ENCODE measurements at regions not wholly inside any gene's neighbourhood (a gene's known extent, or its start where the extent isn't known, plus 50 kb on each side); places are given as distances from the start of the nearest gene placed in this dataset.

DNA sequence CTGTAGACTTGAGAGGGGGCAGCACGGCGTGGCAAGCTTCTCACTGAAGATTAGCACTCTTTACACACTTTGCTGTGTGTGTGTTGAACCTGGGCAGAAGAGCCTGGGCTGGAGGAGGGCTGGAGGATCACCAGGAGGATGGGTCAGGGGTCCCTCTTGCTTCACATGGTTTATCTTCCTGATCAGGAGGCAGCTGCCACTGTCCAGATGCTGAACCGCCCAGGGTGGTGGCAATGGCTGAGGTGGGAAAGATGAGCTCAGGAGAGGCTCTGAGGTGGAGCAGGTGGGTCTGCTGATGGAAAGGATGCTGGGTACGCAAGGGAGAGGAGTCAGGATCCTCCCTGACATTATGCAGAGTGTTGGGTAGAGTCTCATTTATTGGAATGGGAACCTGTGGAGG, 191.5 kb downstream of the RAMP3 start:
- no peaks in the 10 kb centered on the region for H3K4me1 ChIP-seq
- no peaks in the 10 kb centered on the region for H3K27me3 ChIP-seq (ENCODE audit: low read depth)
- no peaks in the 10 kb centered on the region for H3K36me3 ChIP-seq
- DNase-seq = no peak
- no peak overlapping the region for H3K27ac ChIP-seq (replicated peaks)
- TF ChIP-seq, protein P1, sequence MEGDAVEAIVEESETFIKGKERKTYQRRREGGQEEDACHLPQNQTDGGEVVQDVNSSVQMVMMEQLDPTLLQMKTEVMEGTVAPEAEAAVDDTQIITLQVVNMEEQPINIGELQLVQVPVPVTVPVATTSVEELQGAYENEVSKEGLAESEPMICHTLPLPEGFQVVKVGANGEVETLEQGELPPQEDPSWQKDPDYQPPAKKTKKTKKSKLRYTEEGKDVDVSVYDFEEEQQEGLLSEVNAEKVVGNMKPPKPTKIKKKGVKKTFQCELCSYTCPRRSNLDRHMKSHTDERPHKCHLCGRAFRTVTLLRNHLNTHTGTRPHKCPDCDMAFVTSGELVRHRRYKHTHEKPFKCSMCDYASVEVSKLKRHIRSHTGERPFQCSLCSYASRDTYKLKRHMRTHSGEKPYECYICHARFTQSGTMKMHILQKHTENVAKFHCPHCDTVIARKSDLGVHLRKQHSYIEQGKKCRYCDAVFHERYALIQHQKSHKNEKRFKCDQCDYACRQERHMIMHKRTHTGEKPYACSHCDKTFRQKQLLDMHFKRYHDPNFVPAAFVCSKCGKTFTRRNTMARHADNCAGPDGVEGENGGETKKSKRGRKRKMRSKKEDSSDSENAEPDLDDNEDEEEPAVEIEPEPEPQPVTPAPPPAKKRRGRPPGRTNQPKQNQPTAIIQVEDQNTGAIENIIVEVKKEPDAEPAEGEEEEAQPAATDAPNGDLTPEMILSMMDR (IDR thresholded peaks at IDR 0.05; ENCODE audit: borderline replicate concordance) = no peak
- no peaks in the 10 kb centered on the region for H3K9me3 ChIP-seq (replicated peaks)
- no peak overlapping the region for H3K4me3 ChIP-seq
- intact Hi-C loops (cut with micrococcal nuclease) = no loop called here

DNA sequence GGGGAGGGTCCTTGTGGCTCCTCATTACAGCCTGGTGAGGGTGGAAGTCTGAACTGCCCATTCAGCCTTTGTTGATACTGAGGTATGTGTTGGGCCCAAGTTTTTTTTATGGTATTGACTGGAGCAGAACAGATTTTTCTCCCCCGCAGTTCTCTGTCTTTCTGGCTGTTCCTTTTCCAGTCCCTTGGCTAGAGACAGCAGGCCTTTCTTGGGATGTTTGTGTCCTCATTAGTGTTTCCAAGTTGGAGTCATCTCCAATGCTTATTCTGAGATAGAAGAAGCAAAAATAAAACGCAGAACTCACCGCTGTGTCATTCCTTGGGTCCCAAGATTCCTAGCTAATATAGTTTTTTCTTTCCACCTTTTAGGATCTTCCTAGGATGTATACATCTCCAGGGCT, 193.3 kb downstream of the RAMP3 start:
- Histone ChIP-seq H3K36me3 (no peaks in the 10 kb centered on the region), H3K27me3 (ENCODE audit: low read depth) (no peaks in the 10 kb centered on the region), H3K27ac (replicated peaks) (no peak overlapping the region), H3K4me3 (no peak overlapping the region), H3K9me3 (replicated peaks) (no peaks in the 10 kb centered on the region), H3K4me1 (no peaks in the 10 kb centered on the region)
- TF ChIP-seq, protein P1 (IDR thresholded peaks at IDR 0.05; ENCODE audit: borderline replicate concordance) = no peak
- no peak for DNase-seq
- intact Hi-C loops (cut with micrococcal nuclease) = no loop called here

DNA sequence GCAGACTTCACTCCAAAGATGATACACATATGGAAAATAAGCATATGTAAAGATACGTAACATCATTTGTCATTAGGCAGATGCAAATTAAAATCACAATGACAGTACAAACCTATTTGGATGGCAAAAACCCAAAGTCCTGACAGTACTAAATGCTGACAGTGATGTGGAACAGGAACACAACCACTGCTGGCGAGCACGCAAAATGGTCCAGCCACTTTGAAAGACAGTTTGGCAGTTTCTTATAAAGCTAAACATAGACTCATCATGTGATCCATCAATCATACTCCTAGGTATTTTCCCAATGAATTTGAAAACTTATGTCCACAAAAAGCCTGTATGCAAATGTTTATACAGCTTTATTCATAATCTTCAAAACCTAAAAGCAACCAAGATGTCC, 200.7 kb downstream of the RAMP3 start:
- intact Hi-C loops (cut with micrococcal nuclease) = no loop called here
- Histone ChIP-seq H3K4me3 (no peak overlapping the region), H3K27ac (replicated peaks) (no peak overlapping the region), H3K9me3 (replicated peaks) (peaks cover 27% of the 10 kb centered on the region), H3K36me3 (no peaks in the 10 kb centered on the region), H3K27me3 (ENCODE audit: low read depth) (no peaks in the 10 kb centered on the region), H3K4me1 (no peaks in the 10 kb centered on the region)
- DNase-seq = peak; percentile 30
- TF ChIP-seq, protein P1 (IDR thresholded peaks at IDR 0.05; ENCODE audit: borderline replicate concordance) = no peak

DNA sequence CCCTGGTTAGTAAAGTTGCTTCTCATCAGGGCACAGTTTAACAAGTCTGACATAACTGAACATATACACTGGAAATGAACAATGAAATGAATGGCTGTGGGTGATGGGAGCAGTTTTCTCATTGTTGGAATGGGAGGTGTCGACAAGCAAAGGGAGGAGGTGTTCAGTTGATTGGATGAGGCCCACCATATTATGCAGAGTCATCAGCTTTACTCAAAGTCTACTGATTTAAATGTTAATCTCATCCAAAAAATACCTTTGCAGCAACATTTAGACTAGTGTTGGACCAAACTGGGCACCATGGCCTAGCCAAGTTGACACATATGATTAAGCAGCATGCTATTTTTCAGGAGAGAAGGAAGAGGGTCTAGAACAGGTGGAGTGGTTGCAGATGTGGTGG, 201.7 kb downstream of the RAMP3 start:
- Histone ChIP-seq H3K9me3 (replicated peaks) (peaks cover 27% of the 10 kb centered on the region), H3K27me3 (ENCODE audit: low read depth) (no peaks in the 10 kb centered on the region), H3K4me1 (no peaks in the 10 kb centered on the region), H3K4me3 (no peak overlapping the region), H3K27ac (replicated peaks) (no peak overlapping the region), H3K36me3 (no peaks in the 10 kb centered on the region)
- TF ChIP-seq, protein P1 (IDR thresholded peaks at IDR 0.05; ENCODE audit: borderline replicate concordance) = no peak
- intact Hi-C loops (cut with micrococcal nuclease) = no loop called here
- DNase-seq = no peak

DNA sequence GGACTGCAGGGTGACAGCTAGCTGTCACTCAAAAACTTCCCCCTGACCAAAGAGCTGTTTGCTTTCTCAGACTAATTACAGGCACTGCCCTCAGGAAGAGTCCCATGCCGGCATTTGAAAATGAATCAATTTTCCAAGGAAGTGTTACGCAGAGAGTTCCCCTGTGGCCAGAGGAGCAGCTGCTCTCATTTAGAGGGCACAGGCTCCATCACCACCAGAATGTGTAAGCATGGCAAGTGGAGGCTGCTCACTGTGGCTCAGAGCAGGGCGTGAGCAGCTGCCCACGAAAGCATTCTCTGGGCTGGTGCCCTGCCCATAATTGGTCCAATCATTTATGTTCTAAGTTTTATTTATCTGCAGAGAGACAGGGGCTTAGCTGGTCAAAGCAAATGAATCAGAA, 202.2 kb downstream of the RAMP3 start:
- Histone ChIP-seq H3K27ac (replicated peaks) (no peak overlapping the region), H3K9me3 (replicated peaks) (peaks cover 27% of the 10 kb centered on the region), H3K36me3 (no peaks in the 10 kb centered on the region), H3K4me3 (no peak overlapping the region), H3K27me3 (ENCODE audit: low read depth) (no peaks in the 10 kb centered on the region), H3K4me1 (no peaks in the 10 kb centered on the region)
- no peak for DNase-seq
- intact Hi-C loops (cut with micrococcal nuclease) = no loop called here
- TF ChIP-seq, protein P1 (IDR thresholded peaks at IDR 0.05; ENCODE audit: borderline replicate concordance) = no peak

DNA sequence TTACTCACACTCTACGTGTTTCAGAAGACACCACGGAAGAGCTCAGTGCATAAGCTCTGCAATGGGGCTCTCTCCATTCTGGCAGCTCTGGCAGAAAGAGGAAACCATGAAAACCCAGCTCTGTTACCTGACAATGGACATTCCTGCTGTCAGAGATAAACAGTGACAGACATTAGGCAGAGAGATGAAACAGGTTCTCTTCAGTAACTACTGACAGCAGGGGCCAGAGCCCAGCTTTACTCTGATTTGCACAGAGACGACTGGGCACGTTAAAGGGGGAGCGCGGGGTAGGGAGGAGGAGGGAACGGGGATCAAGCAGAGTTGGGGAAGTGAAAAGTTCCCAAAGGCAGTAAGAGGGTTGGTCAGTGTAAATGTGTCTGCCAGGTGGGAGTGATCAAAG, 206.1 kb downstream of the RAMP3 start:
- TF ChIP-seq, protein P1 (IDR thresholded peaks at IDR 0.05; ENCODE audit: borderline replicate concordance) = no peak
- H3K27me3 ChIP-seq (ENCODE audit: low read depth) = no peaks in the 10 kb centered on the region
- H3K9me3 ChIP-seq (replicated peaks) = peaks cover 12% of the 10 kb centered on the region
- intact Hi-C loops (cut with micrococcal nuclease) = no loop called here
- DNase-seq = no peak
- H3K36me3 ChIP-seq = no peaks in the 10 kb centered on the region
- H3K27ac ChIP-seq (replicated peaks) = no peak overlapping the region
- no peak overlapping the region for H3K4me3 ChIP-seq
- no peaks in the 10 kb centered on the region for H3K4me1 ChIP-seq

All from left ventricle myocardium inferior (tissue), 1 donor.